ENCODE measurements at regions not wholly inside any gene's neighbourhood (a gene's known extent, or its start where the extent isn't known, plus 50 kb on each side); places are given as distances from the start of the nearest gene placed in this dataset.

- TF ChIP-seq GATA2 (IDR thresholded peaks at IDR 0.05; ENCODE audit: low read depth, low read length) (no peak), GATA3 (IDR thresholded peaks at IDR 0.05; ENCODE audit: low read depth, low read length) (no peak)
These were observed 96.1 kb upstream of the THY1 start for GRCh38 chr11:119518746-119519730.

- TF ChIP-seq GATA3 (IDR thresholded peaks at IDR 0.05; ENCODE audit: low read depth, low read length) (no peak), GATA2 (IDR thresholded peaks at IDR 0.05; ENCODE audit: low read depth, low read length) (no peak)
These were observed 92.9 kb upstream of the THY1 start for GRCh38 chr11:119515771-119516400.

GRCh38 chr11:119513806-119514170 lies 90.8 kb upstream of the THY1 start:
- TF ChIP-seq GATA2 (IDR thresholded peaks at IDR 0.05; ENCODE audit: low read depth, low read length): no peak
- TF ChIP-seq GATA3 (IDR thresholded peaks at IDR 0.05; ENCODE audit: low read depth, low read length): no peak

- TF ChIP-seq GATA2 (IDR thresholded peaks at IDR 0.05; ENCODE audit: low read depth, low read length): no peak
- TF ChIP-seq GATA3 (IDR thresholded peaks at IDR 0.05; ENCODE audit: low read depth, low read length): no peak
These were observed 90.3 kb upstream of the THY1 start for GRCh38 chr11:119513131-119513805.

- TF ChIP-seq GATA3 (IDR thresholded peaks at IDR 0.05; ENCODE audit: low read depth, low read length) (no peak), GATA2 (IDR thresholded peaks at IDR 0.05; ENCODE audit: low read depth, low read length) (no peak)
These were observed 89.4 kb upstream of the THY1 start for GRCh38 chr11:119512369-119512768.

- no peak for TF ChIP-seq GATA3 (IDR thresholded peaks at IDR 0.05; ENCODE audit: low read depth, low read length)
- TF ChIP-seq GATA2 (IDR thresholded peaks at IDR 0.05; ENCODE audit: low read depth, low read length): no peak
These were observed 88.8 kb upstream of the THY1 start for GRCh38 chr11:119511614-119512306.

GRCh38 chr11:119509969-119510401 lies 87.0 kb upstream of the THY1 start:
- TF ChIP-seq GATA2 (IDR thresholded peaks at IDR 0.05; ENCODE audit: low read depth, low read length): no peak
- TF ChIP-seq GATA3 (IDR thresholded peaks at IDR 0.05; ENCODE audit: low read depth, low read length): no peak

- TF ChIP-seq GATA3 (IDR thresholded peaks at IDR 0.05; ENCODE audit: low read depth, low read length) (no peak), GATA2 (IDR thresholded peaks at IDR 0.05; ENCODE audit: low read depth, low read length) (no peak)
These were observed 86.4 kb upstream of the THY1 start for GRCh38 chr11:119509282-119509841.

GRCh38 chr11:119506436-119506835 lies 83.5 kb upstream of the THY1 start:
- TF ChIP-seq GATA2 (IDR thresholded peaks at IDR 0.05; ENCODE audit: low read depth, low read length) (no peak), GATA3 (IDR thresholded peaks at IDR 0.05; ENCODE audit: low read depth, low read length) (no peak)

- TF ChIP-seq GATA3 (IDR thresholded peaks at IDR 0.05; ENCODE audit: low read depth, low read length) (no peak), GATA2 (IDR thresholded peaks at IDR 0.05; ENCODE audit: low read depth, low read length) (no peak)
These were observed 82.9 kb upstream of the THY1 start for GRCh38 chr11:119505861-119506260.

GRCh38 chr11:119505071-119505470 lies 82.1 kb upstream of the THY1 start:
- TF ChIP-seq GATA3 (IDR thresholded peaks at IDR 0.05; ENCODE audit: low read depth, low read length) (no peak), GATA2 (IDR thresholded peaks at IDR 0.05; ENCODE audit: low read depth, low read length) (no peak)

- TF ChIP-seq GATA3 (IDR thresholded peaks at IDR 0.05; ENCODE audit: low read depth, low read length): no peak
- TF ChIP-seq GATA2 (IDR thresholded peaks at IDR 0.05; ENCODE audit: low read depth, low read length): no peak
These were observed 81.4 kb upstream of the THY1 start for GRCh38 chr11:119504371-119504770.

- TF ChIP-seq GATA3 (IDR thresholded peaks at IDR 0.05; ENCODE audit: low read depth, low read length): no peak
These were observed 78.9 kb upstream of the THY1 start for GRCh38 chr11:119501777-119502405.
